HG02759 (cell line): ENCODE measurements at regions not wholly inside any gene's neighbourhood (a gene's known extent, or its start where the extent isn't known, plus 50 kb on each side); places are given as distances from the start of the nearest gene placed in this dataset.

Source experiments
- ATAC-seq: cut with Tn5 transposase; IDR thresholded peaks from one replicate; pipeline ENCODE4 v1.9.1; 2021; ENCODE audit warnings: mild to moderate bottlenecking, moderate library complexity; ENCODE audit not compliant: unreplicated experiment

GRCh38 chr13:85498774-85499173 lies 300.4 kb downstream of the SLITRK6 start:
- no peak for ATAC-seq

GRCh38 chr13:85497652-85498051 lies 301.6 kb downstream of the SLITRK6 start:
- ATAC-seq = no peak

GRCh38 chr13:85492283-85492682 lies 306.9 kb downstream of the SLITRK6 start:
- ATAC-seq = no peak

GRCh38 chr13:85486663-85487062 lies 312.6 kb downstream of the SLITRK6 start:
- no peak for ATAC-seq

- no peak for ATAC-seq
Measured at GRCh38 chr13:85473144-85473543, 326.1 kb downstream of the SLITRK6 start.

GRCh38 chr13:85469320-85469719 lies 329.9 kb downstream of the SLITRK6 start:
- no peak for ATAC-seq

GRCh38 chr13:85462792-85463425 lies 336.3 kb downstream of the SLITRK6 start:
- ATAC-seq = no peak

GRCh38 chr13:85461621-85462020 lies 337.6 kb downstream of the SLITRK6 start:
- no peak for ATAC-seq

GRCh38 chr13:85445534-85445933 lies 353.7 kb downstream of the SLITRK6 start:
- no peak for ATAC-seq

GRCh38 chr13:85441975-85442374 lies 357.2 kb downstream of the SLITRK6 start:
- no peak for ATAC-seq

GRCh38 chr13:85441364-85441763 lies 357.9 kb downstream of the SLITRK6 start:
- no peak for ATAC-seq

- no peak for ATAC-seq
Measured at GRCh38 chr13:85436029-85436428, 363.2 kb downstream of the SLITRK6 start.

- no peak for ATAC-seq
Measured at GRCh38 chr13:85434927-85435326, 364.3 kb downstream of the SLITRK6 start.

- ATAC-seq = no peak
Measured at GRCh38 chr13:85432881-85433280, 366.3 kb downstream of the SLITRK6 start.

- no peak for ATAC-seq
Measured at GRCh38 chr13:85431720-85432119, 367.5 kb downstream of the SLITRK6 start.

- ATAC-seq = no peak
Measured at GRCh38 chr13:85430216-85430794, 368.9 kb downstream of the SLITRK6 start.

GRCh38 chr13:85427416-85427815 lies 371.8 kb downstream of the SLITRK6 start:
- no peak for ATAC-seq

GRCh38 chr13:85420136-85420535 lies 379.1 kb downstream of the SLITRK6 start:
- ATAC-seq = no peak

GRCh38 chr13:85419611-85420010 lies 379.6 kb downstream of the SLITRK6 start:
- no peak for ATAC-seq

- no peak for ATAC-seq
Measured at GRCh38 chr13:85417807-85418206, 381.4 kb downstream of the SLITRK6 start.

- ATAC-seq = no peak
Measured at GRCh38 chr13:85413664-85414063, 385.6 kb downstream of the SLITRK6 start.

- no peak for ATAC-seq
Measured at GRCh38 chr13:85412448-85412847, 386.8 kb downstream of the SLITRK6 start.

- no peak for ATAC-seq
Measured at GRCh38 chr13:85411591-85411990, 387.6 kb downstream of the SLITRK6 start.
